Fibroblast of the aortic adventitia (primary cell): ENCODE measurements at regions not wholly inside any gene's neighbourhood (a gene's known extent, or its start where the extent isn't known, plus 50 kb on each side); places are given as distances from the start of the nearest gene placed in this dataset.

Experiments used
- DNase-seq: peaks from one replicate; pipeline ENCODE4 v3.0.0-alpha.2; 2010; ENCODE audit warnings: low read depth
- H3K4me3 ChIP-seq: 2 replicates; pipeline ENCODE4 v1.5.1; 2011; ENCODE audit warnings: low read depth, mild to moderate bottlenecking, control low read depth, low read length, moderate library complexity
- CTCF ChIP-seq: IDR thresholded peaks from 2 replicates; pipeline ENCODE4 v1.5.1; 2011; ENCODE audit warnings: mild to moderate bottlenecking, low read length, control low read depth, inconsistent platforms; ENCODE audit not compliant: insufficient read depth

- no peak for TF ChIP-seq CTCF
- peak; percentile 86 for DNase-seq
- no peak overlapping the region for H3K4me3 ChIP-seq
These were observed 94.7 kb downstream of the DISP1 start for GRCh38 chr1:222909586-222909985.

- DNase-seq, result peak; percentile 77
- TF ChIP-seq CTCF, result no peak
- no peak overlapping the region for H3K4me3 ChIP-seq
These were observed 95.9 kb downstream of the DISP1 start for GRCh38 chr1:222910699-222911098.

GRCh38 chr1:222911866-222912265, 97.0 kb downstream of the DISP1 start:
- no peak overlapping the region for H3K4me3 ChIP-seq
- TF ChIP-seq CTCF, result no peak
- DNase-seq, result peak; percentile 75

- H3K4me3 ChIP-seq, result no peak overlapping the region
- peak; percentile 69 for DNase-seq
- no peak for TF ChIP-seq CTCF
These were observed 97.9 kb downstream of the DISP1 start for GRCh38 chr1:222912730-222913129.

- no peak overlapping the region for H3K4me3 ChIP-seq
These were observed 100.2 kb downstream of the DISP1 start for GRCh38 chr1:222914861-222915632.

GRCh38 chr1:222916100-222916499, 101.3 kb downstream of the DISP1 start:
- H3K4me3 ChIP-seq, result no peak overlapping the region
- TF ChIP-seq CTCF, result no peak
- no peak for DNase-seq

More at GRCh38 chr1:222914861-222915632, 100.2 kb downstream of the DISP1 start:
- DNase-seq, result peak; percentile 93
- peak; percentile 41 for TF ChIP-seq CTCF
